Epidermal melanocyte (primary cell): ENCODE measurements at regions not wholly inside any gene's neighbourhood (a gene's known extent, or its start where the extent isn't known, plus 50 kb on each side); places are given as distances from the start of the nearest gene placed in this dataset.

Experiments
- DNase-seq: peaks from one replicate; pipeline ENCODE4 v3.0.0; 2011; ENCODE audit warnings: low spot score; ENCODE audit not compliant: insufficient read length

GRCh38 chr7:47691988-47692387 lies 110.1 kb upstream of the TNS3 start:
- no peak for DNase-seq

GRCh38 chr7:47690902-47691558 lies 109.1 kb upstream of the TNS3 start:
- DNase-seq: peak; percentile 65

- DNase-seq: no peak
These were observed 107.6 kb upstream of the TNS3 start for GRCh38 chr7:47689558-47689957.

GRCh38 chr7:47688311-47689100 lies 106.6 kb upstream of the TNS3 start:
- no peak for DNase-seq

- no peak for DNase-seq
These were observed 103.9 kb upstream of the TNS3 start for GRCh38 chr7:47685712-47686376.

- DNase-seq: no peak
These were observed 103.2 kb upstream of the TNS3 start for GRCh38 chr7:47685151-47685550.

GRCh38 chr7:47684728-47685127 lies 102.8 kb upstream of the TNS3 start:
- DNase-seq: no peak

- DNase-seq: no peak
These were observed 101.6 kb upstream of the TNS3 start for GRCh38 chr7:47683485-47683898.

GRCh38 chr7:47682874-47683273 lies 101.0 kb upstream of the TNS3 start:
- DNase-seq: no peak

GRCh38 chr7:47681249-47681810 lies 99.4 kb upstream of the TNS3 start:
- no peak for DNase-seq

GRCh38 chr7:47678641-47679380 lies 96.9 kb upstream of the TNS3 start:
- no peak for DNase-seq

- DNase-seq: peak; percentile 58
These were observed 95.8 kb upstream of the TNS3 start for GRCh38 chr7:47677664-47678063.

GRCh38 chr7:47677093-47677492 lies 95.2 kb upstream of the TNS3 start:
- no peak for DNase-seq

GRCh38 chr7:47672977-47673381 lies 91.1 kb upstream of the TNS3 start:
- DNase-seq: no peak

GRCh38 chr7:47672271-47672791 lies 90.4 kb upstream of the TNS3 start:
- no peak for DNase-seq

- DNase-seq: no peak
These were observed 89.4 kb upstream of the TNS3 start for GRCh38 chr7:47671358-47671757.

GRCh38 chr7:47670729-47671128 lies 88.8 kb upstream of the TNS3 start:
- no peak for DNase-seq

GRCh38 chr7:47669901-47670384 lies 88.0 kb upstream of the TNS3 start:
- DNase-seq: no peak

- DNase-seq: peak; percentile 46
These were observed 87.4 kb upstream of the TNS3 start for GRCh38 chr7:47669178-47669891.

GRCh38 chr7:47666164-47666862 lies 84.4 kb upstream of the TNS3 start:
- DNase-seq: no peak
